Superior temporal gyrus (tissue), 1 donor: ENCODE measurements at regions not wholly inside any gene's neighbourhood (a gene's known extent, or its start where the extent isn't known, plus 50 kb on each side); places are given as distances from the start of the nearest gene placed in this dataset.
"Not testable (repeated sequence)": the region's sequence is repeated elsewhere in the genome, so short reads cannot be mapped to it uniquely, and the experiment has no call there.

Experiments
- DNase-seq: peaks from one replicate; pipeline ENCODE4 v3.0.0-alpha.2; 2016; ENCODE audit errors: extremely low spot score

- DNase-seq, result peak; percentile 57
Observed at GRCh38 chr5:87138091-87138805, 129.4 kb upstream of the RASA1 start.

- DNase-seq, result no peak
Observed at GRCh38 chr5:87139795-87140194, 127.9 kb upstream of the RASA1 start.

- DNase-seq, result no peak
Observed at GRCh38 chr5:87141544-87141943, 126.1 kb upstream of the RASA1 start.

GRCh38 chr5:87145853-87146252 is 121.8 kb upstream of the RASA1 start:
- not testable (repeated sequence) for DNase-seq

GRCh38 chr5:87147441-87147840 is 120.2 kb upstream of the RASA1 start:
- DNase-seq, result no peak

- DNase-seq, result no peak
Observed at GRCh38 chr5:87150630-87151029, 117.1 kb upstream of the RASA1 start.

- DNase-seq, result no peak
Observed at GRCh38 chr5:87151547-87151946, 116.1 kb upstream of the RASA1 start.

GRCh38 chr5:87152886-87153285 is 114.8 kb upstream of the RASA1 start:
- DNase-seq, result no peak

- no peak for DNase-seq
Observed at GRCh38 chr5:87154191-87154590, 113.5 kb upstream of the RASA1 start.

- no peak for DNase-seq
Observed at GRCh38 chr5:87155106-87155505, 112.6 kb upstream of the RASA1 start.

GRCh38 chr5:87156631-87157030 is 111.1 kb upstream of the RASA1 start:
- DNase-seq, result no peak

GRCh38 chr5:87164409-87164808 is 103.3 kb upstream of the RASA1 start:
- DNase-seq, result no peak

- DNase-seq, result no peak
Observed at GRCh38 chr5:87169300-87169991, 98.2 kb upstream of the RASA1 start.

- no peak for DNase-seq
Observed at GRCh38 chr5:87170799-87171198, 96.9 kb upstream of the RASA1 start.

- DNase-seq, result no peak
Observed at GRCh38 chr5:87182649-87183048, 85.0 kb upstream of the RASA1 start.

GRCh38 chr5:87183896-87184295 is 83.8 kb upstream of the RASA1 start:
- DNase-seq, result no peak

GRCh38 chr5:87184605-87185004 is 83.1 kb upstream of the RASA1 start:
- DNase-seq, result no peak

GRCh38 chr5:87185838-87186237 is 81.8 kb upstream of the RASA1 start:
- DNase-seq, result no peak

- DNase-seq, result no peak
Observed at GRCh38 chr5:87188391-87188790, 79.3 kb upstream of the RASA1 start.

- no peak for DNase-seq
Observed at GRCh38 chr5:87190041-87190440, 77.6 kb upstream of the RASA1 start.

- no peak for DNase-seq
Observed at GRCh38 chr5:87190687-87191086, 77.0 kb upstream of the RASA1 start.

GRCh38 chr5:87191645-87192044 is 76.0 kb upstream of the RASA1 start:
- no peak for DNase-seq

- peak; percentile 49 for DNase-seq
Observed at GRCh38 chr5:87195104-87195591, 72.5 kb upstream of the RASA1 start.
